CD14-positive monocyte (primary cell): ENCODE measurements at regions not wholly inside any gene's neighbourhood (a gene's known extent, or its start where the extent isn't known, plus 50 kb on each side); places are given as distances from the start of the nearest gene placed in this dataset.

Source experiments
- DNase-seq, 3 donors: peaks; one replicate each; pipeline ENCODE4 v3.0.0-alpha.2; 2011 to 2022
- H2AFZ ChIP-seq: 2 replicates; pipeline ENCODE4 v1.6.0; 2012; ENCODE audit warnings: mild to moderate bottlenecking, low read depth, low read length, inconsistent platforms; ENCODE audit not compliant: insufficient read depth, poor library complexity, severe bottlenecking
- H3K27ac ChIP-seq, 2 donors: 1 replicate in 1 of 2; 2 replicates in 1 of 2; pipeline ENCODE4 v1.5.1; 2012 to 2013; ENCODE audit warnings: low read length in 2 of 2, control low read depth in 1 of 2, inconsistent platforms in 1 of 2, low read depth in 1 of 2, mild to moderate bottlenecking in 1 of 2
- H3K27me3 ChIP-seq, 2 donors: one replicate each; pipeline versions ENCODE4 v1.6.0 to v1.6.1; 2011 to 2013; ENCODE audit warnings: low read length in 2 of 2; ENCODE audit not compliant: control insufficient read depth in 2 of 2, insufficient read depth in 2 of 2
- H3K36me3 ChIP-seq, 2 donors: replicated peaks in 1 of 2; 1 replicate in 1 of 2; 2 replicates in 1 of 2; pipeline versions ENCODE4 v1.5.1 to v1.6.1; 2012 to 2013; ENCODE audit warnings: low read length in 2 of 2, control low read depth in 1 of 2, inconsistent platforms in 1 of 2, mild to moderate bottlenecking in 1 of 2; ENCODE audit not compliant: insufficient read depth in 2 of 2, control insufficient read depth in 1 of 2
- H3K4me1 ChIP-seq, 2 donors: 1 replicate in 1 of 2; 2 replicates in 1 of 2; pipeline versions ENCODE4 v1.5.1 to v1.6.1; 2012 to 2013; ENCODE audit warnings: low read length in 2 of 2, control low read depth in 1 of 2, inconsistent platforms in 1 of 2, mild to moderate bottlenecking in 1 of 2, moderate library complexity in 1 of 2; ENCODE audit not compliant: insufficient read depth in 2 of 2, control insufficient read depth in 1 of 2
- H3K4me2 ChIP-seq: replicated peaks from 2 replicates; pipeline ENCODE3; 2012; ENCODE audit warnings: low read length, moderate library complexity, mild to moderate bottlenecking; ENCODE audit not compliant: poor library complexity, severe bottlenecking; ENCODE audit errors: extremely low read depth
- H3K4me3 ChIP-seq, 3 experiments: fragments of 200-600 bp in 1 of 3; sonication (generic) in 1 of 3; replicated peaks in 1 of 3; 1 replicate in 2 of 3; 2 replicates in 1 of 3; pipeline ENCODE4 v1.5.1; 2011 to 2013; ENCODE audit warnings: low read length in 3 of 3, mild to moderate bottlenecking in 3 of 3, control low read depth in 2 of 3, low read depth in 2 of 3, inconsistent platforms in 1 of 3, moderate library complexity in 1 of 3
- H3K79me2 ChIP-seq: 2 replicates; pipeline ENCODE4 v1.6.0; 2012; ENCODE audit warnings: mild to moderate bottlenecking, control low read depth, inconsistent platforms, low read length, moderate library complexity; ENCODE audit not compliant: insufficient read depth
- H3K9ac ChIP-seq: 2 replicates; pipeline ENCODE4 v1.6.0; 2017; ENCODE audit warnings: low read length, mild to moderate bottlenecking; ENCODE audit not compliant: insufficient read depth, poor library complexity, severe bottlenecking
- H3K9me3 ChIP-seq, 2 donors: replicated peaks in 1 of 2; 1 replicate in 1 of 2; 2 replicates in 1 of 2; pipeline versions ENCODE4 v1.5.1 to v1.6.1; 2012 to 2013; ENCODE audit warnings: low read length in 2 of 2, control low read depth in 1 of 2; ENCODE audit not compliant: control insufficient read depth in 1 of 2, insufficient read depth in 1 of 2
- H4K20me1 ChIP-seq: 2 replicates; pipeline ENCODE4 v1.6.0; 2012; ENCODE audit warnings: mild to moderate bottlenecking, low read length, control low read depth, moderate library complexity; ENCODE audit not compliant: insufficient read depth
- H3K27ac Mint-ChIP-seq, 7 donors: one replicate each; pipeline ENCODE4 v1.8.0; 2020; ENCODE audit warnings: mild to moderate bottlenecking in 7 of 7, mixed read lengths in 7 of 7, moderate library complexity in 6 of 7, inconsistent platforms in 2 of 7
- H3K27me3 Mint-ChIP-seq, 3 donors: one replicate each; pipeline ENCODE4 v1.8.0; 2021 to 2022; ENCODE audit warnings: low read depth in 3 of 3, mild to moderate bottlenecking in 3 of 3, mixed read lengths in 3 of 3, moderate library complexity in 3 of 3, inconsistent platforms in 1 of 3
- H3K36me3 Mint-ChIP-seq, 2 donors: one replicate each; pipeline ENCODE4 v1.8.0; 2020; ENCODE audit warnings: mixed read lengths in 2 of 2, inconsistent platforms in 1 of 2, mild to moderate bottlenecking in 1 of 2
- H3K4me1 Mint-ChIP-seq: one replicate; pipeline ENCODE4 v1.8.0; 2020; ENCODE audit warnings: mild to moderate bottlenecking, mixed read lengths
- H3K4me3 Mint-ChIP-seq, 2 donors: one replicate each; pipeline ENCODE4 v1.8.0; 2020; ENCODE audit warnings: mild to moderate bottlenecking in 2 of 2, mixed read lengths in 2 of 2, moderate library complexity in 1 of 2
- H3K9me3 Mint-ChIP-seq, 7 donors: one replicate each; pipeline ENCODE4 v1.8.0; 2020 to 2022; ENCODE audit warnings: mixed read lengths in 7 of 7, mild to moderate bottlenecking in 6 of 7, moderate library complexity in 6 of 7, inconsistent platforms in 2 of 7
- CTCF ChIP-seq: fragments of 200-600 bp; IDR thresholded peaks from one replicate; pipeline ENCODE4 v1.8.0; 2022; ENCODE audit warnings: antibody characterized with exemption, mild to moderate bottlenecking
- WGBS: methylation state at CpG from one replicate; pipeline ENCODE4 v1.1.5; 2013; ENCODE audit warnings: missing lambda C conversion rate; ENCODE audit not compliant: insufficient coverage; 5-methylcytosine and 5-hydroxymethylcytosine counted together
- intact Hi-C, 2 donors: fragments of 100-400 bp; cut with micrococcal nuclease; formaldehyde crosslinking; loops; one replicate each; pipeline versions ENCODE4 v1.15.0 to v1.15.1; 2023

- no peak for TF ChIP-seq CTCF
- H3K4me2 ChIP-seq, result no peak overlapping the region
- H3K27ac Mint-ChIP-seq, result no peak overlapping the region
- H3K4me3 Mint-ChIP-seq, result no peak overlapping the region
- no peak overlapping the region for H3K27ac ChIP-seq
- H3K4me3 ChIP-seq, result no peak overlapping the region
- no peak overlapping the region for H2AFZ ChIP-seq
- no peaks in the 10 kb centered on the region for H3K36me3 ChIP-seq
- H3K36me3 Mint-ChIP-seq, result no peaks in the 10 kb centered on the region
- intact Hi-C loops, result no loop called here
- no peaks in the 10 kb centered on the region for H3K4me1 ChIP-seq
- H3K79me2 ChIP-seq, result no peaks in the 10 kb centered on the region
- no peaks in the 10 kb centered on the region for H3K27me3 ChIP-seq
- H4K20me1 ChIP-seq, result no peaks in the 10 kb centered on the region
- no peaks in the 10 kb centered on the region for H3K4me1 Mint-ChIP-seq
- no peak for DNase-seq
- 80% methylated on average over 1 of the region's 2 CpGs for WGBS
- H3K9me3 Mint-ChIP-seq, result no peaks in the 10 kb centered on the region
- no peaks in the 10 kb centered on the region for H3K9me3 ChIP-seq
- no peaks in the 10 kb centered on the region for H3K27me3 Mint-ChIP-seq
- H3K9ac ChIP-seq, result no peak overlapping the region
Measured at GRCh38 chr9:12618956-12619355, 74.2 kb upstream of the TYRP1 start.

GRCh38 chr9:12625844-12626243 lies 67.3 kb upstream of the TYRP1 start:
- no peak overlapping the region for H3K4me3 ChIP-seq
- H3K4me1 ChIP-seq, result no peaks in the 10 kb centered on the region
- no peak for TF ChIP-seq CTCF
- no peaks in the 10 kb centered on the region for H3K36me3 ChIP-seq
- Mint-ChIP-seq H3K9me3 (peaks cover 0 to 2% (median 0%) of the 10 kb centered on the region in 7 donors), H3K36me3 (no peaks in the 10 kb centered on the region), H3K4me1 (no peaks in the 10 kb centered on the region), H3K4me3 (no peak overlapping the region), H3K27me3 (no peaks in the 10 kb centered on the region), H3K27ac (no peak overlapping the region)
- H3K27me3 ChIP-seq, result no peaks in the 10 kb centered on the region
- H3K4me2 ChIP-seq, result no peak overlapping the region
- H3K27ac ChIP-seq, result no peak overlapping the region
- intact Hi-C loops, result no loop called here
- WGBS, result 100% methylated on average over 1 of the region's 1 CpG
- H3K9ac ChIP-seq, result no peak overlapping the region
- H4K20me1 ChIP-seq, result no peaks in the 10 kb centered on the region
- no peaks in the 10 kb centered on the region for H3K9me3 ChIP-seq
- H3K79me2 ChIP-seq, result no peaks in the 10 kb centered on the region
- no peak overlapping the region for H2AFZ ChIP-seq
- DNase-seq, result no peak
